Prostate gland (tissue), 2 donors: ENCODE measurements at regions not wholly inside any gene's neighbourhood (a gene's known extent, or its start where the extent isn't known, plus 50 kb on each side); places are given as distances from the start of the nearest gene placed in this dataset.

Source experiments
- DNase-seq: peaks from one replicate; pipeline ENCODE4 v3.0.0-alpha.2; 2019; ENCODE audit warnings: low spot score
- H3K27ac ChIP-seq, 2 donors: fragments of 200-600 bp; sonication (generic); 2 replicates each; pipeline ENCODE4 v1.5.1; 2017 to 2019
- H3K27me3 ChIP-seq: fragments of 200-600 bp; sonication (generic); replicated peaks from 2 replicates; pipeline ENCODE4 v1.5.1; 2019; ENCODE audit not compliant: insufficient read depth
- H3K36me3 ChIP-seq, 2 donors: fragments of 200-600 bp; sonication (generic); 1 replicate in 1 of 2; 2 replicates in 1 of 2; pipeline versions ENCODE4 v1.5.1 to v1.8.1; 2017 to 2019
- H3K4me1 ChIP-seq: fragments of 200-600 bp; sonication (generic); replicated peaks from 2 replicates; pipeline ENCODE4 v1.5.1; 2019
- H3K4me3 ChIP-seq, 2 donors: fragments of 200-600 bp; sonication (generic); 2 replicates each; pipeline ENCODE4 v1.5.1; 2017 to 2019
- H3K9me3 ChIP-seq: fragments of 200-600 bp; sonication (generic); 2 replicates; pipeline ENCODE4 v1.5.1; 2017
- POLR2A ChIP-seq: fragments of 450-650 bp; IDR thresholded peaks from one replicate; pipeline ENCODE4 v1.6.1; 2016; ENCODE audit warnings: antibody characterized with exemption, mild to moderate bottlenecking
- POLR2AphosphoS5 ChIP-seq: sonication (generic); formaldehyde crosslinking; IDR thresholded peaks from one replicate; pipeline ENCODE4 v1.6.1; 2017; ENCODE audit warnings: antibody characterized with exemption
- WGBS: methylation state at CpG from one replicate; pipeline ENCODE4 v1.1.5; 2018; 5-methylcytosine and 5-hydroxymethylcytosine counted together
- intact Hi-C: fragments of 100-400 bp; cut with DNase I; formaldehyde crosslinking; loops from one replicate; pipeline ENCODE4 v1.14.2; 2022
- TF ChIP-seq, protein P1 (sequence below), 4 experiments: fragments of 200-600 bp in 2 of 4; fragments of 450-650 bp in 2 of 4; sonication (generic) in 2 of 4; IDR thresholded peaks; 1 replicate in 3 of 4; 2 replicates in 1 of 4; pipeline ENCODE4 v1.5.1; 2016 to 2019; ENCODE audit warnings: antibody characterized with exemption in 4 of 4, mild to moderate bottlenecking in 2 of 4, moderate library complexity in 2 of 4

DNA sequence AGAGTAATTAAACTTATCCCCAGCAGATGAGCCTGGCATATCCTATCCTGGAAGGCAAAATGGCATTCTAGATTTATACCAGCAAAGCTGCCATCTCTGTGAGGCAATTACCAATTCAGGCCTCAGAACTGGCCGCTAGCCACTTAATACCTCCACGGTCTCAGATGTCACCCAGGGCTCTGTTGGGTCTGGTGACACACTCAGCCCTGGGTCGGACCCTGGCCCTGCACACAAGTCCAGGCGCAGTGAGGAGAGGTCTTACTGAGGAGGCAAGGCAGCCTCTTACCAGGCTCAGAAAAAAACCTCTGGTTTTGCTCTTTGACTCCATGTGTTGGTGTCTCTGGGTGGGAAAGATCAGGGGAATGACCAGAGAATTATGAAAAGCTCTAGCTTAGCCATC lies 186.6 kb downstream of the EMX2 start:
- intact Hi-C loops, result no loop called here
- no peak for TF ChIP-seq POLR2A
- TF ChIP-seq, protein P1, sequence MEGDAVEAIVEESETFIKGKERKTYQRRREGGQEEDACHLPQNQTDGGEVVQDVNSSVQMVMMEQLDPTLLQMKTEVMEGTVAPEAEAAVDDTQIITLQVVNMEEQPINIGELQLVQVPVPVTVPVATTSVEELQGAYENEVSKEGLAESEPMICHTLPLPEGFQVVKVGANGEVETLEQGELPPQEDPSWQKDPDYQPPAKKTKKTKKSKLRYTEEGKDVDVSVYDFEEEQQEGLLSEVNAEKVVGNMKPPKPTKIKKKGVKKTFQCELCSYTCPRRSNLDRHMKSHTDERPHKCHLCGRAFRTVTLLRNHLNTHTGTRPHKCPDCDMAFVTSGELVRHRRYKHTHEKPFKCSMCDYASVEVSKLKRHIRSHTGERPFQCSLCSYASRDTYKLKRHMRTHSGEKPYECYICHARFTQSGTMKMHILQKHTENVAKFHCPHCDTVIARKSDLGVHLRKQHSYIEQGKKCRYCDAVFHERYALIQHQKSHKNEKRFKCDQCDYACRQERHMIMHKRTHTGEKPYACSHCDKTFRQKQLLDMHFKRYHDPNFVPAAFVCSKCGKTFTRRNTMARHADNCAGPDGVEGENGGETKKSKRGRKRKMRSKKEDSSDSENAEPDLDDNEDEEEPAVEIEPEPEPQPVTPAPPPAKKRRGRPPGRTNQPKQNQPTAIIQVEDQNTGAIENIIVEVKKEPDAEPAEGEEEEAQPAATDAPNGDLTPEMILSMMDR (IDR thresholded peaks at IDR 0.05), result no peak
- no peak for TF ChIP-seq POLR2AphosphoS5
- H3K27ac ChIP-seq, result no peak overlapping the region
- DNase-seq, result no peak
- 92% methylated on average over 4 of the region's 4 CpGs for WGBS
- H3K27me3 ChIP-seq, result no peaks in the 10 kb centered on the region
- H3K36me3 ChIP-seq, result no peaks in the 10 kb centered on the region
- no peak overlapping the region for H3K4me3 ChIP-seq
- H3K9me3 ChIP-seq, result no peaks in the 10 kb centered on the region
- no peaks in the 10 kb centered on the region for H3K4me1 ChIP-seq

DNA sequence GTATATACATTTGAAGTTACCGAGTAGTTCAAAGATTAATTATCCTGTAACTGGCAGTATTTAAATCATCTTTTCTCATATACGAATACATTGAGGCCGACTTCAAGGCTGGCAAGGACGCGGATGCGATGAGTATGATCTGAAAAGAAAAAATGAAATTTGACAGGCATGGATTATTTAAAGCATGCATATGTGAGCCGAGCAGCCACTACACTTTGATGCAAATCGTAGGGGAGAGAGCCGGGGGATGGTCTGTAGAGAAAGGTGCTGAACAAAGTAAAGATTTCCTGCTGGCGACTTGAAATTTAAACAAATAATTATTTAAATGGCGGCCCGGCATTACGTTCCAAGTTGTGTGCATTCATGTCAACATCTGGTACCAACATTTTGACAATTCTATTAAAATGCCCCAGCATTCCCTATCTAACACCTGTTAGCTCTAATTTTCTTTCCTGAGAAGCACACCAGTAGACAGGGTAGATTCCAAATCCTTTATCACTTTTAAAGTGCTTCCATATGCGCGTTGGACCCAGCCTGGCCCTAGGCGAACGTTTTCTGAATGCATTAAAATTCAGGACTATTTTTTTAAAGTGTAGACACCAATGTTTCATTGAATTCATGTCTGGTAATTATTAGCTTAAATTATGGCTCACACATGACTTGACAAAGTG lies 188.7 kb downstream of the EMX2 start:
- H3K4me3 ChIP-seq, result no peak overlapping the region
- no peaks in the 10 kb centered on the region for H3K4me1 ChIP-seq
- intact Hi-C loops, result no loop called here
- 68% methylated on average over 17 of the region's 17 CpGs for WGBS
- no peaks in the 10 kb centered on the region for H3K9me3 ChIP-seq
- peaks cover 10% of the 10 kb centered on the region for H3K27me3 ChIP-seq
- H3K27ac ChIP-seq, result no peak overlapping the region
- TF ChIP-seq POLR2AphosphoS5 (no peak), POLR2A (no peak)
- TF ChIP-seq, protein P1 (IDR thresholded peaks at IDR 0.05), result no peak
- H3K36me3 ChIP-seq, result no peaks in the 10 kb centered on the region
- DNase-seq, result no peak

DNA sequence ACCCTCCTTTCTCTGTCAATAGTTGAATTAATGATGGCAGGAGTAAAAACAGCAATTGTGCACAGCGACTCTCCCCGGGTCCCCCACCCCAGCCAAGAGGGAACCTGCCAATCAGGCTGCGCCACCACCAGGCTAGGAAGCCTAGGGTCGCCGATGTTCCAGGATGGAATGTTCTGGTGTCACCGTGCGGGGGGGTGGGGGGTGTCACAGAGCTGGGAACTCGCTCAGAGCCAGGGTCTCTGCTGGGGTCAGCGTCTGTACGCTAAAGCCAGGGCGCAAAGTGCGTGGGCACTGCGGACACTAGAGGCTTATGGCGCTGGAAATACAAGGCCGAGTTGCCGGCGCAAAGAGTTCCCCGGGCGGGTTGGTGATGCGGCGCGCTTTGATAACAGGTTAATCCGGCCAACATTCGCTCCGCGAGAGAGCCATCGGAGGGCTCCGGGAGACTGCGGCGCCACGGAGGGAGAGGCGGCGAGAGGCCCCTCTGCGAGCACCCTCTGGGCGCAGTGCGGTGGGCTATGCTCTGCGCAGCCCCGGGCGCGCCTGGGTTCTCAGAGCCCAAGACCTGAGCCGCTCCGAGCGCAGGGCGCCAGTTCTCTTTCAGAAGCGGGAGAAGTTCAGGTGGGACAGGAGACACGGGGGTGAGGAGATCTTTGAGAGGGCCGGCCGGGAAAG lies 192.3 kb downstream of the EMX2 start:
- Histone ChIP-seq H3K36me3 (no peaks in the 10 kb centered on the region), H3K4me3 (no peak overlapping the region), H3K4me1 (no peaks in the 10 kb centered on the region), H3K27me3 (peaks cover 10% of the 10 kb centered on the region), H3K27ac (no peak overlapping the region), H3K9me3 (no peaks in the 10 kb centered on the region)
- intact Hi-C loops, result no loop called here
- no peak for DNase-seq
- WGBS, result 18% methylated on average over 43 of the region's 48 CpGs
- TF ChIP-seq, protein P1 (IDR thresholded peaks at IDR 0.05), result no peak
- TF ChIP-seq POLR2A (no peak), POLR2AphosphoS5 (no peak)

DNA sequence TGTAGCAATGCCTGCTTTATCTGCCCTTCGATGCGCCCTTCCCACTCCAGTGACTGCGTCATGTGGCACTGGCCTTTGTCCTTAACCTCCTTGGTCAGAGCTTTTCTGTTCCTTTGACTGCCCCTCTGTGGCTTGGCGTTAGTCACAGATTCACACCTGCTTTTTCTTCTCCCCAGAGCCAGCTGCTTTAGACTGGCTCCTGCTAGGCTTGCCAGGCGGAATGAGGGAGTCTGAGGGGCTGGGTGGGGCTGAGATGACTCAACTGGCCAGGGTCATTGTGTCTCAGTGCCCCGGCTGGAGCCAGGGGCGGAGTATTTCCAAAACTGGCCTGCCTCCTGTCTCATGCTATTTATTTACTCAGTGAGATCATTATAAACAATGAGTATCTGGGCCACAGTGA lies 194.1 kb downstream of the EMX2 start:
- peaks cover 11% of the 10 kb centered on the region for H3K27me3 ChIP-seq
- intact Hi-C loops, result no loop called here
- no peaks in the 10 kb centered on the region for H3K4me1 ChIP-seq
- H3K9me3 ChIP-seq, result no peaks in the 10 kb centered on the region
- no peak overlapping the region for H3K27ac ChIP-seq
- TF ChIP-seq, protein P1 (IDR thresholded peaks at IDR 0.05), result no peak
- TF ChIP-seq POLR2A (no peak), POLR2AphosphoS5 (no peak)
- H3K4me3 ChIP-seq, result no peak overlapping the region
- WGBS, result 86% methylated on average over 7 of the region's 7 CpGs
- no peak for DNase-seq
- no peaks in the 10 kb centered on the region for H3K36me3 ChIP-seq

DNA sequence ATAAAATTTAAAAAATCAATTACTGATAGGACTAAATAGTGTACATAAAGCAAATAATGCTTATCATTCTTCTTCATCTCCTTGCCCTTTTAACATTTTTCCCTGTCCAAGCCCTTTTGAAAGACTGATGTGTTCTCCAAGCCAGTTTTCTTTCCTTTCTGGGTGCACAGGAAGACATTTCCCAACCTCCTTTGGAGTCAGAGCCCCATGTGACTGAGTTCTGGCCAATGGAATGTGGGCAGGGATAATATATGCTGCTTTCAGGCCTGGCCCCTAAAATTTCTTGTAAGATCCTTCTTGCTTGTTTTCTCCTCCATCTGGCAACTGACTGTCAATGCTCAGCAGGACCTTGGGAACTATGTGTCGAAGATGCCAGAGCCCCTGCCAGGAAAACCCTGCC lies 197.5 kb downstream of the EMX2 start:
- TF ChIP-seq POLR2A (no peak), POLR2AphosphoS5 (no peak)
- TF ChIP-seq, protein P1 (IDR thresholded peaks at IDR 0.05), result no peak
- DNase-seq, result no peak
- Histone ChIP-seq H3K27ac (no peak overlapping the region), H3K4me1 (no peaks in the 10 kb centered on the region), H3K9me3 (no peaks in the 10 kb centered on the region), H3K27me3 (peaks cover 9% of the 10 kb centered on the region), H3K4me3 (no peak overlapping the region), H3K36me3 (no peaks in the 10 kb centered on the region)
- WGBS, result 95% methylated on average over 1 of the region's 1 CpG
- intact Hi-C loops, result no loop called here
